Choroid plexus epithelial cell (primary cell): ENCODE measurements at regions not wholly inside any gene's neighbourhood (a gene's known extent, or its start where the extent isn't known, plus 50 kb on each side); places are given as distances from the start of the nearest gene placed in this dataset.
A peak's percentile ranks its signal among the peaks of the same experiment; 100 is the strongest.

ENCODE experiments used
- DNase-seq: peaks from one replicate; pipeline ENCODE4 v3.0.0-alpha.2; 2010; ENCODE audit warnings: low read depth
- H3K4me3 ChIP-seq: 2 replicates; pipeline ENCODE4 v1.5.1; 2011; ENCODE audit warnings: low read depth, mild to moderate bottlenecking, control low read depth, low read length, moderate library complexity
- CTCF ChIP-seq: conservative IDR thresholded peaks from 2 replicates; pipeline ENCODE4 v1.5.1; 2011; ENCODE audit warnings: low read depth, mild to moderate bottlenecking, control low read depth, inconsistent platforms, low read length, moderate library complexity

DNA sequence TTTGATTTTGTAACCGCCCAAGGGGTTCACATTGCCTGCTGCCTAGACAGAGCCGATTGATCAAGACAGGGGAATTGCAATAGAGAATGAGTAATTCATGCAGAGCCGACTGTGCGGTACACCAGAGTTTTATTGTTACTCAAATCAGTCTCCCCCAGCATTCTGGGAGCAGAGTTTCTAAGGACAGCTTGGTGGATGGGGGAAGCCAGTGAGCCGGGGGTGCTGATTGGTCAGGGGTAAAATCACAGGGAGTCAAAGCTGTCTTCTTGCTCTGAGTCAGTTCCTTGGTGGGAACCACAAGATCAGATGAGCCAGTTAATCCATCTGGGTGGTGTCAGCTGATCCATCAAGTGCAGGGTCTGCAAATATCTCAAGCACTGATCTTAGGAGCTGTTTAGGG lies 60.0 kb upstream of the EZR start:
- DNase-seq: peak; percentile 63
- TF ChIP-seq CTCF: no peak

DNA sequence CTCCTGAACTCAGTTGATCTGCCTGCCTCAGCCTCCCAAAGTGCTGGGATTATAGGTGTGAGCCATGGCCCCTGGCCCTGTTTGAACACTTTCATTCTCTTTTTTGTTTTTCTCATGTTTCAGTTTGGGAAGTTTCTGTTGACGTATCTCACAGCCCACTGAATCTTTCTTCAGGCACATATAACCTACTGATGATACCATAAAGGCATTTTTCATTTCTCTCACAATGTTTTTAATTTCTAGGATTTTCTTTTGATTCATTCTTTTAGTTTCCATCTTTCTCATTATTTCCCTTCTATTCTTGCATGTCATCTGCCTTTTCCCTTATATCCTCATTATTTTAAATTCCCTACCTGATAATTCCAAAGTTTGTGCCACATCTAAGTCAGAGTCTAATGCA lies 58.5 kb upstream of the EZR start:
- H3K4me3 ChIP-seq: no peak overlapping the region
- TF ChIP-seq CTCF: no peak
- DNase-seq: no peak

More for the DNA sequence above, 60.0 kb upstream of the EZR start:
- no peak overlapping the region for H3K4me3 ChIP-seq

DNA sequence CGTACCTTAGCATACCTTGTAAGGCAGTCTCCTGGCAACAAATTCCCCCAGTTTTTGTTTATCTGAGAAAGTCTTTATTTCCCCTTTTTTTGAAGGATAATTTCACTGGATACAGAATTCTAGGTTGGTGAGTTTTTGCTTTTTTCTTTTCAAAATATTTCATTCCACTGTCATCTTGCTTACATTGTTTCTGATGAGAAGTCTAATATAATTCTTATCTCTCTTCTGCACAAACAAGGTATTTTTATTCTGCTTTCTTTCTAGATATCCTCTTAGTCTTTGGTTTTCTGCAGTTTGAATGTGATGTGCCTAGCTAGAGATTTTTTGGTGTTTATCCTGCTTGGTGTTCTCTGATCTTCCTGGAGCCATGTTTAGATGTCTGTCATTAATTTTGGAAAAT lies 57.7 kb upstream of the EZR start:
- TF ChIP-seq CTCF: no peak
- DNase-seq: no peak
- no peak overlapping the region for H3K4me3 ChIP-seq

GRCh38 chr6:158870649-158870957 lies 51.4 kb upstream of the EZR start:
- DNase-seq: no peak
- TF ChIP-seq CTCF: no peak
- no peak overlapping the region for H3K4me3 ChIP-seq

- DNase-seq: peak; percentile 93
- no peak for TF ChIP-seq CTCF
- H3K4me3 ChIP-seq: peak overlapping the region; percentile 58
Observed at GRCh38 chr6:158869826-158870648, 50.9 kb upstream of the EZR start.

DNA sequence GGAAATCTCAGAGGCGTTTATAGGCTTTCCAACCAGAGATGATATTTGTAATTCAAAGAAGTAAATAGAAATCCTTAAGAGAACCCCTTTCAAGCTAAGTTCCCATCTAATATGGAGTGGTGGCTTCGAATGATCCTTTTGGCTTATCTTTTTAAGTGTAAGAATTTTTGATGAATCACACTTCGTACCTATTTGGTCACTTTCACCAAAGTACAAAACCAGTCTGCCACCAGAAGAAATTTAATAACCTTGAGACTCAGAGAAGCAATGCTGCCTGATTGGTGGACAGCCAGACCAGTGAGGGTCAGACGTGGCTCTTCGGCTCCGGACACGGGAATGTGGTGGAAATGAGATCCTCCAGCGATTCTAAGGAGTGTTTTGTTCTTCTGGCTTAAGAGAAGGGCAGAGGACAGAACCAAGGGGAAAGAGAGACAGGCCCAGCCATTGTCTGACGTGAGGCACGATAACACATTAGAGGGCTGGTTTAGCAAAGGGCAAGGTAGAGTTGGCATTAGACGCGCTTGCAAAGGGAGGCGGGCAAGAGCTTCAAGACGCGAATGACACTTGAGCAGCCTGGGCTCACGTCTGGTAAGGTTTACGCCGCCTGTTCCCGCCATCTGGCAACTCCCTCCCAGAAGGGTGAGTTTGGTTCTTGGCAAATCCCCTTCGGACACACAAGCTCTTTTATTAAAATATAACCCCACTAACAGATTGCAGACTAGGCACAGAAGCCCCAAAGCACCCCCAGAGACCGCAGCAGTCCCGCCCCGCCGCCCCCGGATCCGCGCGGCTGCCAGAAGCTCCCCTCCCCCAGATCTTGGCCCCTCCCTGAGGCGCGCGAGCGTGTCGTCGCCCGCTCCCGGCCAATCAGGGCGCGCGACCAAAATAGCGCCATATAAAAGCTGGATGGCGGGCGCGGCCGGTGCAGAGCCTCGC lies 50.0 kb upstream of the EZR start:
- H3K4me3 ChIP-seq: peak overlapping the region; percentile 58
- TF ChIP-seq CTCF: no peak
- peak; percentile 66 for DNase-seq
